Naive B cell (primary cell): ENCODE measurements at regions not wholly inside any gene's neighbourhood (a gene's known extent, or its start where the extent isn't known, plus 50 kb on each side); places are given as distances from the start of the nearest gene placed in this dataset.

Source experiments
- ATAC-seq, 2 donors: fragments of 150-1000 bp; cut with Tn5 transposase; 2 replicates each; pipeline ENCODE4 v1.10.0; 2021; ENCODE audit warnings: low read depth in 2 of 2, mild to moderate bottlenecking in 2 of 2, moderate library complexity in 2 of 2
- DNase-seq: peaks from one replicate; pipeline ENCODE4 v3.0.0; 2022
- H3K27ac Mint-ChIP-seq, 6 donors: one replicate each; pipeline ENCODE4 v1.8.0; 2020 to 2022; ENCODE audit warnings: mild to moderate bottlenecking in 6 of 6, mixed read lengths in 6 of 6, moderate library complexity in 5 of 6, inconsistent platforms in 2 of 6
- H3K27me3 Mint-ChIP-seq, 3 donors: one replicate each; pipeline ENCODE4 v1.8.0; 2021 to 2022; ENCODE audit warnings: mixed read lengths in 3 of 3, mild to moderate bottlenecking in 1 of 3
- H3K36me3 Mint-ChIP-seq, 2 donors: one replicate each; pipeline ENCODE4 v1.8.0; 2020 to 2022; ENCODE audit warnings: mixed read lengths in 2 of 2, inconsistent platforms in 1 of 2, mild to moderate bottlenecking in 1 of 2
- H3K4me1 Mint-ChIP-seq, 3 donors: one replicate each; pipeline ENCODE4 v1.8.0; 2020 to 2022; ENCODE audit warnings: mixed read lengths in 3 of 3, inconsistent platforms in 1 of 3, mild to moderate bottlenecking in 1 of 3, moderate library complexity in 1 of 3
- H3K4me3 Mint-ChIP-seq, 8 donors: one replicate each; pipeline ENCODE4 v1.8.0; 2020 to 2022; ENCODE audit warnings: mild to moderate bottlenecking in 8 of 8, mixed read lengths in 8 of 8, moderate library complexity in 8 of 8, inconsistent platforms in 2 of 8
- H3K9me3 Mint-ChIP-seq, 7 donors: one replicate each; pipeline ENCODE4 v1.8.0; 2020 to 2022; ENCODE audit warnings: mixed read lengths in 7 of 7, mild to moderate bottlenecking in 5 of 7, inconsistent platforms in 2 of 7, moderate library complexity in 1 of 7

GRCh38 chr1:186535388-186536133, 74.6 kb upstream of the PDC start:
- peaks cover 0 to 21% (median 12%) of the 10 kb centered on the region in 3 donors for H3K27me3 Mint-ChIP-seq
- H3K36me3 Mint-ChIP-seq: peaks cover 0 to 8% of the 10 kb centered on the region in 2 donors
- ATAC-seq: no peak
- H3K27ac Mint-ChIP-seq: no peak overlapping the region
- DNase-seq: no peak
- H3K4me1 Mint-ChIP-seq: peaks cover 0 to 3% (median 0%) of the 10 kb centered on the region in 3 donors
- no peak overlapping the region for H3K4me3 Mint-ChIP-seq
- peaks cover 6 to 15% (median 8%) of the 10 kb centered on the region in 7 donors for H3K9me3 Mint-ChIP-seq

DNA sequence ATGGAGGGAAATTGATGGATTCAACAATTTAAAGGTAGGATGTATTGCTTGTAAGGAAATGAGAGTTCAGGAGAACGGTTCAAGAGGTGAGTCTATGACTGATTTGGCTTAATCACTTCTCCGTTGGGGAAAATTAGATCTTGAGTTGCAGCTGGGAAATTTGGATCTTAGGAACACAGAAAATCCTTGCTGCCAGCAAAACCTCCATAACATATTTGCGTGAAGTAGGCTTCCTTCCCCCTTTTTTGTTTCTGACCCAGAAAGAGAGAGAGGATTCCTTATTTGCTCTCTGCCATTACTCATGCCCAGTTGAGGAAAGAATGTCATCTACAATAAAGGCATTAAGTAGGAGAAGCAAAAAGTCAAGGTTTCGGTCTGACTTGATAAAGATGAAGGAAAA, 73.5 kb upstream of the PDC start:
- H3K4me3 Mint-ChIP-seq: no peak overlapping the region
- peaks cover 0 to 3% (median 0%) of the 10 kb centered on the region in 3 donors for H3K4me1 Mint-ChIP-seq
- H3K27ac Mint-ChIP-seq: no peak overlapping the region
- ATAC-seq: no peak
- peaks cover 0 to 21% (median 12%) of the 10 kb centered on the region in 3 donors for H3K27me3 Mint-ChIP-seq
- H3K36me3 Mint-ChIP-seq: no peaks in the 10 kb centered on the region
- H3K9me3 Mint-ChIP-seq: peaks cover 0 to 8% (median 2%) of the 10 kb centered on the region in 7 donors
- DNase-seq: no peak

DNA sequence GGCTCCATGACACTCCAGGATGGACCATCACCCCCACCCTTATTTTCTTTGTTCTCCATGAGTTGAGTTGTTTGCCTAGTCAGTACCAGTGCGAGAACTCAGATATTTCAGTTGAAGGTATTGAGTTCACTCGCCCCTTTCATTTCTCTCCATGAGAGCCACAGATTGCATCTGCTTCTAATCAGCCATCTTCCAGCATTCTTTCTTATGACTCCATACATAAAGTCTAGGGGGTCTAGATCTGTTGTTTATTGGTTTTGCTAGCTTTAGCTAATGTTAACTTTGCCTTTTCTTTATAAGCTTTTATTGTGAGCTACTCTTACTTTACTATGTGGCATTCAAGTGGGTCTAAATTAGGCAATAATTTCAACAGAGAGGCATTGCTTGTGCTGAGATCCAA, 71.6 kb upstream of the PDC start:
- Mint-ChIP-seq H3K4me1 (peaks cover 0 to 3% (median 0%) of the 10 kb centered on the region in 3 donors), H3K27me3 (peaks cover 0 to 21% (median 12%) of the 10 kb centered on the region in 3 donors), H3K4me3 (no peak overlapping the region), H3K9me3 (peaks cover 0 to 7% (median 2%) of the 10 kb centered on the region in 7 donors), H3K27ac (no peak overlapping the region), H3K36me3 (no peaks in the 10 kb centered on the region)
- no peak for DNase-seq
- no peak for ATAC-seq

DNA sequence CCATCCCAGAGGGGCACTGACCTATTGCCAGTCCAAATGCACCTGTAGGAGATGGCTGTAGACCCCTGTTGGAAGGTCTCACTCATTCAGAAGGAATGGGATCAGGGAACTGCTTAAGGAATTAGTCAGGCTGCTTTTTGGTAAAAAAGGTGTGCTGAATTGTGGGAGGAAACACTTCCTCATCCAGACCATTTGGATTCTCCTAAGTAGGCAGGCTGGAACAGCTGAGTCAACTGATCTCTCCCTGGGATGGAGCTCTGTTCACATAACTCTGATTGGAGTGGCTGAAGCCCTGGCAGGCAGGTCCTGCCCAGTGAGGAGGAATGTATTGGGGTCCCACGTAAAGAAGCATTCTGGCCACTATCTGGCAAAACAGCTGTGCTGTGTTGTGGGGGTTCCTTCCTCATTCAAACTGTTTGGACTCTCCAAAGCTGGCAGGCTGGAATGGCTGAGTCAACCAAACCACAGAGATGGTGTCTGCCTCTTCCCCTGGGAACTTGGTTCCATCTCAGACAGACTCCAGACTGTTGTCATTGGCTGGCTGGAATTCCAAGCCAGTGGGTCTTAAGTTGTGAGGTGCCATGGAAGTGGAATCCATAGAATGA, 70.7 kb upstream of the PDC start:
- H3K9me3 Mint-ChIP-seq: peaks cover 0 to 8% (median 2%) of the 10 kb centered on the region in 7 donors
- ATAC-seq: no peak
- no peak overlapping the region for H3K27ac Mint-ChIP-seq
- no peak for DNase-seq
- no peaks in the 10 kb centered on the region for H3K36me3 Mint-ChIP-seq
- peaks cover 0 to 21% (median 12%) of the 10 kb centered on the region in 3 donors for H3K27me3 Mint-ChIP-seq
- no peak overlapping the region for H3K4me3 Mint-ChIP-seq
- H3K4me1 Mint-ChIP-seq: peaks cover 0 to 3% (median 0%) of the 10 kb centered on the region in 3 donors

GRCh38 chr1:186530109-186530508, 69.2 kb upstream of the PDC start:
- H3K36me3 Mint-ChIP-seq: no peaks in the 10 kb centered on the region
- H3K27me3 Mint-ChIP-seq: peaks cover 0 to 21% (median 12%) of the 10 kb centered on the region in 3 donors
- H3K4me3 Mint-ChIP-seq: no peak overlapping the region
- H3K27ac Mint-ChIP-seq: no peak overlapping the region
- peaks cover 0 to 3% (median 0%) of the 10 kb centered on the region in 3 donors for H3K4me1 Mint-ChIP-seq
- DNase-seq (no peak), ATAC-seq (no peak)
- peaks cover 4 to 17% (median 8%) of the 10 kb centered on the region in 7 donors for H3K9me3 Mint-ChIP-seq

- H3K4me1 Mint-ChIP-seq: no peaks in the 10 kb centered on the region
- no peak for DNase-seq
- ATAC-seq: no peak
- H3K27me3 Mint-ChIP-seq: peaks cover 0 to 3% (median 0%) of the 10 kb centered on the region in 3 donors
- peaks cover 4 to 24% of the 10 kb centered on the region in 2 donors for H3K36me3 Mint-ChIP-seq
- H3K4me3 Mint-ChIP-seq: no peak overlapping the region
- H3K9me3 Mint-ChIP-seq: peaks cover 10 to 30% (median 20%) of the 10 kb centered on the region in 7 donors
- H3K27ac Mint-ChIP-seq: no peak overlapping the region
Observed at GRCh38 chr1:186519982-186520381, 59.1 kb upstream of the PDC start.

- ATAC-seq (no peak), DNase-seq (no peak)
- no peaks in the 10 kb centered on the region for H3K4me1 Mint-ChIP-seq
- peaks cover 4 to 15% of the 10 kb centered on the region in 2 donors for H3K36me3 Mint-ChIP-seq
- H3K4me3 Mint-ChIP-seq: no peak overlapping the region
- H3K27ac Mint-ChIP-seq: peak overlapping the region in 1 of 6 donors; percentile 4
- peaks cover 0 to 3% (median 0%) of the 10 kb centered on the region in 3 donors for H3K27me3 Mint-ChIP-seq
- H3K9me3 Mint-ChIP-seq: peaks cover 8 to 19% (median 12%) of the 10 kb centered on the region in 7 donors
Observed at GRCh38 chr1:186518822-186519381, 58.0 kb upstream of the PDC start.

DNA sequence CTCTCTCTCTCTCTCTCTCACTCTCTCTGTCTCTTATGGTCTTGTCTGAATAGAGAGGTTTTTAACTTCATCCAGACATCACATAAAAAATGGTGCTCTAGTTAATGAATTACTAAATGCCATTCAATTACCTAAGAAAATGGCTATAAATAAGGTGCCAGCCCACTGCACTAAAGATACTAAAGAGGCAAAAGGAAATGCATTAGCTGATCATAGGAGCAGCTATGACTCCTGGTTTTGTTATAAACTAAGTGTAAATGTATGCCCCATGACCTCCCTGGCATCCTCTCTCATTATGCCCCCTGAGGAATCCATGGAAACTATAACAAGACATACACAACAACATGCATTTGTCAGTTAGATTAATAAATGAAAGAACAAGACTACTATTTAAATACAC, 57.5 kb upstream of the PDC start:
- Mint-ChIP-seq H3K4me1 (peaks cover 0 to under 1% (median 0%) of the 10 kb centered on the region in 3 donors), H3K4me3 (no peak overlapping the region), H3K27ac (no peak overlapping the region), H3K27me3 (peaks cover 0 to 3% (median 0%) of the 10 kb centered on the region in 3 donors), H3K9me3 (peaks cover 7 to 14% (median 9%) of the 10 kb centered on the region in 7 donors), H3K36me3 (peaks cover 4 to 11% of the 10 kb centered on the region in 2 donors)
- ATAC-seq (no peak), DNase-seq (no peak)

- DNase-seq: no peak
- Mint-ChIP-seq H3K27me3 (no peaks in the 10 kb centered on the region), H3K4me1 (peaks cover 11 to 28% (median 27%) of the 10 kb centered on the region in 3 donors), H3K4me3 (no peak overlapping the region), H3K36me3 (peaks cover 0 to 22% of the 10 kb centered on the region in 2 donors), H3K27ac (peak overlapping the region in 1 of 6 donors; percentile 59), H3K9me3 (peaks cover 3 to 25% (median 14%) of the 10 kb centered on the region in 7 donors)
- no peak for ATAC-seq
Observed at GRCh38 chr1:186514367-186514766, 53.5 kb upstream of the PDC start.

DNA sequence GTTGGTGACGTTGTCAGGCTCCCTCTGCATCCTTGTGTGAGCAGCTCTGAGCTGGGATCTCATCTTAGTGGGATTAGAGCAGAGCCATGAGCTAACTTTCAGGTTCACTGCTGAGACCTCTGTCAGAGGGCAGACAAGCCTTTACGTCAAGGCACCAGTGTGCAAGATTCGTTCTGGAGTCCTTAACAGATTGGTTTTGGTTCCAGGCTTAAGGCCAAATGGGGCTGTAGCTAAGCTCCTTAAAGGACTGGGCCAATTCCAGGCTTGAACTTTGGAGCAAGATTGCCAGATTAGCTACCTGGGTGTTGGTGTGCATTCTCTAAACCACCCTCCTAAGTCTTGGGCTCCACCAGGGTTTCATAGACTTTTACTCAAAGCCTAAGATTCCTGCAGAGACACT, 52.6 kb upstream of the PDC start:
- DNase-seq (no peak), ATAC-seq (no peak)
- H3K27ac Mint-ChIP-seq: peak overlapping the region in 1 of 6 donors; percentile 52
- H3K27me3 Mint-ChIP-seq: no peaks in the 10 kb centered on the region
- H3K4me3 Mint-ChIP-seq: no peak overlapping the region
- H3K36me3 Mint-ChIP-seq: peaks cover 0 to 27% of the 10 kb centered on the region in 2 donors
- H3K9me3 Mint-ChIP-seq: peaks cover 7 to 30% (median 17%) of the 10 kb centered on the region in 7 donors
- peaks cover 11 to 28% (median 27%) of the 10 kb centered on the region in 3 donors for H3K4me1 Mint-ChIP-seq

DNA sequence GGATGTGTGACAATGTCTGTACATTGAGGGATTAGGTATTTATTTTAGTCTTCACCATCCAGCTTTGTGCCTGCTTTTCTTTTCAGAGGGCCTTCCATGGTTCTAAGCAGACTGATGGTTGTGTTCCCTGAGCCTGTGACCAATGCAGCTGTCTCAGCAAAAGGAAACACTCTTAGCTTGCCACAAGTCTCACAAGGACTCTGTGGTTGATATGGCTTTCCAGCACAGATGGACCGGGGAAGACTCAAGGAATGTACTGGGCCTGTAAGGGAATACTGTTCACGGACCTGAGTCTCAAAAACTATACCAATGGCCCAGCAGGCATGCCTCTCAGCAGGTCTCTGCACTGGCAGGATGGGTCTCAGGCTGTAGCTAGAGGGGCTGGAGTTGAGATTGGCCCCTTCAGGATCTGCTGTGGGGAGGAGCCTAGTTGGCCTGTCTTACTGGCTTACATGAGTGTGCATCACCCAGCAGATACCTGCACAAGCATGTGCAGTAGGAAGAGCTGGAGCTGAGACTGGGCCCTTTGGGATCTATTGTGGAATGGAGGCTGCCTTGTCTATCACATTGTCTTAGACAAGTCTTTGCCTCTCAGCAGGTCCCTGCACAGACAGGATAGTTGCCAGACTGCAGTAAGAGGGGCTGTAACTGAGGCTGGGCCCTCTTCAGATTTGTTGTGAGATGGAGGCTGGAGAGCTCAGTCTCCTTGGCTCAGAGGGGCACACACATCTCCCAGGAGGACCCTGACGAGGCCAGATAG, 52.0 kb upstream of the PDC start:
- no peak for DNase-seq
- H3K9me3 Mint-ChIP-seq: peaks cover 11 to 37% (median 22%) of the 10 kb centered on the region in 7 donors
- peaks cover 11 to 28% (median 27%) of the 10 kb centered on the region in 3 donors for H3K4me1 Mint-ChIP-seq
- H3K27me3 Mint-ChIP-seq: no peaks in the 10 kb centered on the region
- peak overlapping the region in 3 of 6 donors; percentile 71 to 84 (median 71) for H3K27ac Mint-ChIP-seq
- ATAC-seq: no peak
- peaks cover 0 to 32% of the 10 kb centered on the region in 2 donors for H3K36me3 Mint-ChIP-seq
- H3K4me3 Mint-ChIP-seq: peak overlapping the region in 6 of 8 donors; percentile 32 to 74 (median 56)

GRCh38 chr1:186511761-186512637, 51.1 kb upstream of the PDC start:
- H3K36me3 Mint-ChIP-seq: peaks cover 0 to 36% of the 10 kb centered on the region in 2 donors
- H3K27ac Mint-ChIP-seq: peak overlapping the region; percentile 34 to 91 (median 62)
- peak; percentile 86 to 90 for ATAC-seq

More at GRCh38 chr1:186511761-186512637, 51.1 kb upstream of the PDC start:
- Mint-ChIP-seq H3K27me3 (no peaks in the 10 kb centered on the region), H3K4me1 (peaks cover 11 to 28% (median 27%) of the 10 kb centered on the region in 3 donors), H3K9me3 (peaks cover 11 to 46% (median 25%) of the 10 kb centered on the region in 7 donors), H3K4me3 (peak overlapping the region in 7 of 8 donors; percentile 51 to 80 (median 61))
- DNase-seq: peak; percentile 31
